SU-DHL-6 (cell line): ENCODE measurements at regions not wholly inside any gene's neighbourhood (a gene's known extent, or its start where the extent isn't known, plus 50 kb on each side); places are given as distances from the start of the nearest gene placed in this dataset.

Experiments used
- H2AFZ ChIP-seq: fragments of 200-600 bp; sonication (generic); 2 replicates; pipeline ENCODE4 v1.6.1; 2014; ENCODE audit warnings: low read depth, mild to moderate bottlenecking, moderate library complexity, mixed read lengths, antibody characterized with exemption, low read length; ENCODE audit not compliant: severe bottlenecking
- H3F3A ChIP-seq: fragments of 200-600 bp; shearing (Covaris generic); 2 replicates; pipeline ENCODE4 v1.6.0; 2016; ENCODE audit warnings: antibody characterized with exemption, mild to moderate bottlenecking; ENCODE audit not compliant: insufficient read depth
- H3K27ac ChIP-seq: fragments of 200-600 bp; sonication (generic); 2 replicates; pipeline ENCODE4 v1.5.1; 2016; ENCODE audit warnings: low read depth, mild to moderate bottlenecking, low read length, moderate library complexity, mixed read lengths
- H3K27me3 ChIP-seq: fragments of 200-600 bp; sonication (generic), shearing (Covaris generic); 2 replicates; pipeline ENCODE4 v1.6.0; 2014; ENCODE audit warnings: mild to moderate bottlenecking, low read length
- H3K36me3 ChIP-seq: fragments of 200-600 bp; sonication (generic); 2 replicates; pipeline ENCODE4 v1.6.1; 2014; ENCODE audit warnings: mild to moderate bottlenecking, low read length, mixed read lengths
- H3K4me2 ChIP-seq: fragments of 300-600, 200-600 bp; shearing (Covaris generic), sonication (generic); 2 replicates; pipeline ENCODE4 v1.6.0; 2014; ENCODE audit warnings: low read length, low read depth, mild to moderate bottlenecking; ENCODE audit not compliant: poor library complexity, severe bottlenecking
- H3K4me3 ChIP-seq: fragments of 200-600 bp; sonication (generic); 2 replicates; pipeline ENCODE4 v1.5.1; 2014; ENCODE audit warnings: antibody characterized with exemption, low read length, mild to moderate bottlenecking, mixed read lengths; ENCODE audit not compliant: insufficient read depth, poor library complexity, severe bottlenecking
- H3K79me2 ChIP-seq: fragments of 200-600 bp; sonication (generic); 2 replicates; pipeline ENCODE4 v1.6.1; 2014; ENCODE audit warnings: mild to moderate bottlenecking, low read length, moderate library complexity; ENCODE audit not compliant: insufficient read depth
- H3K9ac ChIP-seq: fragments of 200-600 bp; sonication (generic); 2 replicates; pipeline ENCODE4 v1.7.0; 2014; ENCODE audit warnings: mild to moderate bottlenecking, low read length
- H3K9me2 ChIP-seq: fragments of 200-600 bp; sonication (generic); replicated peaks from 2 replicates; pipeline ENCODE4 v1.6.1; 2014; ENCODE audit warnings: low read length; ENCODE audit not compliant: insufficient read depth
- H3K9me3 ChIP-seq: fragments of 200-600 bp; sonication (generic); 2 replicates; pipeline ENCODE4 v1.6.1; 2014; ENCODE audit warnings: low read length, mixed read lengths; ENCODE audit not compliant: insufficient read depth
- H4K20me1 ChIP-seq: fragments of 200-600 bp; sonication (generic); 2 replicates; pipeline ENCODE4 v1.6.1; 2014; ENCODE audit warnings: low read depth, mild to moderate bottlenecking, antibody characterized with exemption, low read length, moderate library complexity, mixed read lengths
- EZH2phosphoT487 ChIP-seq: fragments of 200-600 bp; sonication (generic), shearing (Covaris generic); conservative IDR thresholded peaks from 2 replicates; pipeline ENCODE4 v1.6.1; 2018; ENCODE audit warnings: mild to moderate bottlenecking, antibody characterized with exemption, low read length, moderate library complexity, mixed read lengths
- TF ChIP-seq, protein P1 (sequence below): fragments of 200-600 bp; sonication (generic); IDR thresholded peaks from one replicate; pipeline ENCODE4 v1.5.1; 2017; ENCODE audit warnings: antibody characterized with exemption, mild to moderate bottlenecking, low read length, moderate library complexity; ENCODE audit not compliant: insufficient read depth, poor library complexity, severe bottlenecking

DNA sequence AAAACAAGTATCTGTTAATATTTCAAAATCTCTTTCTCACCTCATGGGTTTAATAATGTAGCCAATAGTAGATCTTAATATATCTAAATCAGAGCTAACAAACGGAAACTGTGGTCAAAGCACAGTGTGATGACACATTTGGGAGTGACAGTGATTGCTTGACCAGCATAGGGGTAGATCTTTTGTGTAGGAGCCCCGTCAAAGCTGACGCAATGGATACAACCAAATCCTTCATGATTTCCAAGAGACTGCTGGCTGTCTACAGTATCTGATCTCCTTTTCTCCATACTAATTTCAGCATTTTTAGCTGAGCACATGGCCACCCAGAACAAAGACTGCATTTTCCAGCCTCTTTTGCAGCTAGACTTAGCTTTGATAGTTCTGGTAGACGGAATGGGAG lies 299.3 kb upstream of the ECI2 start:
- Histone ChIP-seq H3K79me2 (no peaks in the 10 kb centered on the region), H3K27me3 (no peaks in the 10 kb centered on the region), H3K9ac (no peak overlapping the region), H3K4me2 (no peak overlapping the region), H3F3A (no peaks in the 10 kb centered on the region), H3K4me3 (no peak overlapping the region), H3K27ac (no peak overlapping the region), H3K36me3 (no peaks in the 10 kb centered on the region), H2AFZ (no peak overlapping the region), H3K9me3 (no peaks in the 10 kb centered on the region), H3K9me2 (no peaks in the 10 kb centered on the region), H4K20me1 (no peaks in the 10 kb centered on the region)
- TF ChIP-seq, protein P1, sequence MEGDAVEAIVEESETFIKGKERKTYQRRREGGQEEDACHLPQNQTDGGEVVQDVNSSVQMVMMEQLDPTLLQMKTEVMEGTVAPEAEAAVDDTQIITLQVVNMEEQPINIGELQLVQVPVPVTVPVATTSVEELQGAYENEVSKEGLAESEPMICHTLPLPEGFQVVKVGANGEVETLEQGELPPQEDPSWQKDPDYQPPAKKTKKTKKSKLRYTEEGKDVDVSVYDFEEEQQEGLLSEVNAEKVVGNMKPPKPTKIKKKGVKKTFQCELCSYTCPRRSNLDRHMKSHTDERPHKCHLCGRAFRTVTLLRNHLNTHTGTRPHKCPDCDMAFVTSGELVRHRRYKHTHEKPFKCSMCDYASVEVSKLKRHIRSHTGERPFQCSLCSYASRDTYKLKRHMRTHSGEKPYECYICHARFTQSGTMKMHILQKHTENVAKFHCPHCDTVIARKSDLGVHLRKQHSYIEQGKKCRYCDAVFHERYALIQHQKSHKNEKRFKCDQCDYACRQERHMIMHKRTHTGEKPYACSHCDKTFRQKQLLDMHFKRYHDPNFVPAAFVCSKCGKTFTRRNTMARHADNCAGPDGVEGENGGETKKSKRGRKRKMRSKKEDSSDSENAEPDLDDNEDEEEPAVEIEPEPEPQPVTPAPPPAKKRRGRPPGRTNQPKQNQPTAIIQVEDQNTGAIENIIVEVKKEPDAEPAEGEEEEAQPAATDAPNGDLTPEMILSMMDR: no peak
- TF ChIP-seq EZH2phosphoT487: no peak

DNA sequence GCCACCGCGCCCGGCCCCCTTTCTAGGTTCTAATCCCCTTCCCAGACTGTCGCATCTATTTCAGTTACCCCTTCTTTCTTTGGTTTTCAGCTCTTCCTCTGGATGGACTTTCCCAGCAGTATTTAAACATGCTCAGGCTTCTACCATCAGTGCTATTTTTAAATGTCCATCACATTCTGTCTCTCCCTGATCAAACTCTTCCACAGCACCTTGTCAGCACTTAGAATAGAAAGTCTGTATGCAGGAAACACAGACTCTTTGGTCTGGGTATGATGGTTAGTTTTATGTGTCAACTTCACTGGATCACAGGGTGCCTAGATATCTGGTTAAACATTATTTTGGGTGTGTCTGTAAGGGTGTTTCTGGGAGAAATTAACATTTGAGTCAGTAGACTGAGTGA lies 297.8 kb upstream of the ECI2 start:
- Histone ChIP-seq H3K9ac (no peak overlapping the region), H2AFZ (no peak overlapping the region), H3F3A (no peaks in the 10 kb centered on the region), H3K36me3 (no peaks in the 10 kb centered on the region), H3K9me3 (no peaks in the 10 kb centered on the region), H3K79me2 (no peaks in the 10 kb centered on the region), H3K9me2 (no peaks in the 10 kb centered on the region), H3K27ac (no peak overlapping the region), H3K4me2 (no peak overlapping the region), H4K20me1 (no peaks in the 10 kb centered on the region), H3K4me3 (no peak overlapping the region), H3K27me3 (no peaks in the 10 kb centered on the region)
- TF ChIP-seq, protein P1: no peak
- no peak for TF ChIP-seq EZH2phosphoT487

DNA sequence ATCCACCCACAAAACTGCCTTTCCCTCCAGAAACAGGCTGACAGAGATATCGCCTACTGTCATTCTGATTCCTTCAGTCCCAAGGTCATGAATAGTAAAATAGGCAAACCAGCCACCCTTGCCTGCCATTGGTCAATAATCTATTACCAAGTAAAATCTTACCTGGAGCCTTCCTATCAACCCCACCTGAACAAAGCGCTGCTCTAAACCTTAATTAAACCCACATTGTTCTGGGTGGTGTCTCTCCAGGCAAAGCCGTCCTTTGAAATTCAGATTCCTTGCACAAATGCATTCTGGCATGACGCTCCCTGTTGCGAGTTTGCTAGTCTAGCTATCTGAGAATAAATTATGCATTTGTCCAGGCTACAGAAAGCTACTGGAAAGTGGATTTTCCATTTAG lies 291.6 kb upstream of the ECI2 start:
- TF ChIP-seq, protein P1: no peak
- TF ChIP-seq EZH2phosphoT487: no peak
- H3K79me2 ChIP-seq: no peaks in the 10 kb centered on the region
- H4K20me1 ChIP-seq: no peaks in the 10 kb centered on the region
- 0 out of 2 replicates have a peak, but pooled peaks cover 4% of the 10 kb centered on the region for H3K27me3 ChIP-seq
- no peak overlapping the region for H3K4me2 ChIP-seq
- no peaks in the 10 kb centered on the region for H3F3A ChIP-seq
- H3K9me3 ChIP-seq: no peaks in the 10 kb centered on the region
- H3K9me2 ChIP-seq: no peaks in the 10 kb centered on the region
- no peaks in the 10 kb centered on the region for H3K36me3 ChIP-seq
- no peak overlapping the region for H3K4me3 ChIP-seq
- no peak overlapping the region for H2AFZ ChIP-seq
- no peak overlapping the region for H3K9ac ChIP-seq
- H3K27ac ChIP-seq: no peak overlapping the region
